Ammon's horn (tissue), 1 donor: ENCODE measurements at regions not wholly inside any gene's neighbourhood (a gene's known extent, or its start where the extent isn't known, plus 50 kb on each side); places are given as distances from the start of the nearest gene placed in this dataset.
A peak's percentile ranks its signal among the peaks of the same experiment; 100 is the strongest.

Source experiments
- DNase-seq: peaks from one replicate; pipeline ENCODE4 v3.0.0-alpha.2; 2016; ENCODE audit warnings: low spot score

DNA sequence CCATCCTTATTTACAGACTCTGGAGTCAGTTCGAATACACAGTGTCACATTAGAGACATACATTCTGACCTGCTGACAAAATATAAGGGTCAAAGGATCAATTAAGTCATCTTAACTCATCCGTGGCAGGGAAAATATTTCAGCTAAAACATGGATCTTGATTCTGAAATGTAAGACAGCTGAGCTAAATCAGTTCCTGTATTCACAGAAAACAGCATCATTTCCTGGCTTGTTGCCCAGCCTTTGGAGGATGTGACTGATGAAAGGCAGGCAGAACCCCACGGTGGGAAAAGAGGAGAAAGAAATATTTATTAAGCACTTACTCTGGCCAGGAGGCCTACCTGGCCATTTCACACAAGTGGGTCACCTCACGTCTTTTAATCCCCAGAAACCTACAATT lies 101.9 kb downstream of the GAS2L3 start:
- peak; percentile 55 for DNase-seq

DNA sequence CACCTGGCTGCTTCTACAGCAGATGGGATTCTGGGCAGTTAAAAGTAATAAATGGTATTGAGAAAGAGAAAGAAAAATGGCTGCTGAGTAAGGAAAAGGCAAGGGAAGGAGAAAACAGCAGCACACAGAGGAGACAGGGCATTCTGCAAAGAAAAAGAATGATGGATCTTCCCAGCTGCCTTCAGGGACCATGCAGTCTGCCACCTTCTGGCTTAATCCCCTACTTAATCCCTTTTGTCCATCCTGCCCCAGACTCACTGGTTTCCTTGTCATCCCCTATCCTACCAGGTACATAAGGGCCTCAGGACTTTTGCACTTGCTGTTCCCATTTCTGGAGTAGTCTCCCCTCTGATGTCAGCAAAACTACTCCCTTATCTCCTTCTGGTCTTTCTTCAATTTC lies 107.6 kb downstream of the GAS2L3 start:
- DNase-seq = no peak

DNA sequence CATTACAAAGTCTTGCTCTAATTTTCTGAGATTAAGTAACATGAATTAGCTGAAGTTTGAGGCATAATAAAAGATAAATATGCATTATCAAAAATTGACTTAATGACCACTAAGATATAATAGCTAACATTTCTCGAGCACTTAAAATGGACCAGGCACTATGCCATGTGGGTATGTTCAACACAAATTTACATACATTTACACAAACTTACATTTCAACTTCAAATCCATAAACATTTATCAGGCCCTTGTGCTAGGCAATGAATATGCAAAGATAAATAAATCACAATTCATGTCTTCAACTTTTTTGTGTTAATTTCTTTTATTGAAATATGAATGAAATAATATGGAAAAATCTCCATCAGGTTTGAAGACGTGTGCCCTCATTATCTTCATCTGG lies 108.7 kb downstream of the GAS2L3 start:
- DNase-seq = no peak

DNA sequence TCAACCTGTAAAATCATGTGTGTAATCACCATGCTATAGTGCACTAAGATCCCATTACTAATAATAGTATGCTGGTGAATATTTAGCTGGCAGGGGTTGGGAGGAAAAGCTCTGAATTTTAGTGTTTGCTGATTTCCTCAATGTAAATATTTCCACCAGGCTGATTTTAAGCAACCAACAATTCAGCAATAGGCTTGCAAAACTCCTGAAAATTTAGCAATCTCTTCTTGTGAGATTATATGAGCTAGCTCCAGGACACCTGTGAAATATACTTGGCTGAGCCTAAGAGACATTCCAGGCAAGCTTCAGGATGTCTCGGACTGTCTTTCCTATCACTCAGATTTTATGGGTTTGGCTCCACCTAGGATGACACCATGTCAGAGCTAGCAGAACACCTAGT lies 106.9 kb upstream of the ANO4 start:
- DNase-seq = no peak

DNA sequence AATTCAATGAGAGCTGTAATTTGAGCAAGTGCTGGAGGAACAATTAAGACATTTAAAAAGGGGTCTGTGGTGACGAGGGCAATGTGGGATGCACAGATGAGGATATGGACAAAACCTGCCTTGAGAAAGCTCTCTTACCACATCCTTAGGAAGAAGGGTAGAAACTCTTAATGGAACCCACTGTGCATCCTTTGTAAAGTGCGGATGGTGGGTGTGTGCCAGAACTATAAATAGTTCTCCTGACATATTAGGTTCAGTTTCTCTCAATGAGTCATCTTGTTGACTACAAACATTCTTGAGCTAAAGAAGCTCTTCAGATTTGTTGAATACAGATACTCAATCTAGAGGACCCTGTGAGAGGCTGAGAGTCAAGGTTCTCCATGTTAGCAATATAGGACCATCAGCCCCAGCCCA lies 106.1 kb upstream of the ANO4 start:
- no peak for DNase-seq

DNA sequence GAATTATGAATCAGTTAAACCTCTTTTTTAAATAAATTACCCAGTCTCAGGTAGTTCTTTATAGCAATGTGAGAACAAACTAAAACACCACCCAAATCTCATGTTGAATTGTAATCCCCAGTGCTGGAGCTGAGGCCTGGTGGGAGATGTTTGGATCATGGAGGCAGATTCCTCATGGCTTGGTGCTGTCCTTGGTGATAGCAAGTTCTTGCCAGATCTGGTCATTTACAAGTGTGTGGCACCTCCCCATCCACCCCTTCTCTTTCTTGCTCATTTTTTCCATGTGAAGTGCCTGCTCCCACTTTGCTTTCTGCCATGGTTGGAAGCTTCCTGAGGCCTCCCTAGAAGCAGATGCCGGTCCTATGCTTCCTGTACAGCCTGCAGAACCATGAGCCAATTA lies 102.1 kb upstream of the ANO4 start:
- DNase-seq = no peak

DNA sequence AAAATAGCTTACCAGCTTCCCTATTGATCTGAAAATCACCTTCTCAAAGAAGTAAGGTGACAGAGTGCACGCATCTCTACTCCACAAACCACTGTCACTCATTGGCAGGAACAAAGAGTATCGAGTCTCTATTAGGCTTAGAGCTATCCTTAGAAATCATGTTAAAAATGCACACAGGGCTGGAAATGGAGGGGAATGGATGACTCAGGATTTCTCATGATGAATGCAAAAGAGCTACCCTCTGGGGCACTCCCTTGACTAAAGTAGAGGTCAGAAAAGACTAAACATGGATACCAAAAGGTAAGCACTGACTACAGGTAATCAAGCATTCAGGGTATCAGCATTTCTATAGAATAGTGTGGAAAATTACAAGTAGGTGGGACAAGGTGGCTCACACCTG lies 96.1 kb upstream of the ANO4 start:
- DNase-seq = no peak

DNA sequence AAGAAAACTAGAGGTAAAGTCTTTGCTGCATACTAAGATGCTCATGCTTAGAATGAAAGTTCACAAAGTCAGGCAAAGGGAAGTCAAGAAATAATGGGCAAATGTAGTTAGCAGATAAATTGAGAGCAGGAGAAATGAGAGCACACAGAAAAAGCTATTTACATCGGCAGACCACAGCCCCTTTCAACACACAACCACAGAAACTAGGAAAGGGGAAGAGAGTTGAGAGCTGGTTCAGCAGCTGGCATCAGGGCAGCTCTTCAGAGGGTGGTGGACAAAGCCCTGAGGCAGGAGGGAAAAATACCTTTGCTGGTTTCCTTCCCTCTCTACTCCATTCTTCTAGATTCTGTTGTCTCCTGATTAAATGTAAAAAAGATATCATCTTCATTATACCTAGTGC lies 95.4 kb upstream of the ANO4 start:
- peak; percentile 53 for DNase-seq

DNA sequence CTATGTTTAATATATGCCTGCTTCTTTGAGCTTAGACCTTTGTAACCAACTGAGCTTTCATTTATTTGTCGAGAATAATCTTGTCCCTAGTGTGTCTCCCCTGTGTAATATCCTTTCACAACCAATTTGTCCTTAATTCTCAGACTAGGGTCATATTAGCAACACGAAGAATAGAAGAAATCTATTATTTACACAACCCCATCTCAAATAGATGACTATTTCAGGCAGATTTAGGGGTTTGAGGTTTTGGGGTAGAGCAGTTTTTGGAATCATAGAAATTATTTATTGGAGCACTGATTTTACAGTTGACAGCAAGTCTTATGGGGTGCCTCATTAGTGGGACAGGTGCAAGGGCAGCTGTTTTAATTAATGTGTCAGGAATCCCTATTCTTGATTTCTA lies 91.2 kb upstream of the ANO4 start:
- DNase-seq = no peak

DNA sequence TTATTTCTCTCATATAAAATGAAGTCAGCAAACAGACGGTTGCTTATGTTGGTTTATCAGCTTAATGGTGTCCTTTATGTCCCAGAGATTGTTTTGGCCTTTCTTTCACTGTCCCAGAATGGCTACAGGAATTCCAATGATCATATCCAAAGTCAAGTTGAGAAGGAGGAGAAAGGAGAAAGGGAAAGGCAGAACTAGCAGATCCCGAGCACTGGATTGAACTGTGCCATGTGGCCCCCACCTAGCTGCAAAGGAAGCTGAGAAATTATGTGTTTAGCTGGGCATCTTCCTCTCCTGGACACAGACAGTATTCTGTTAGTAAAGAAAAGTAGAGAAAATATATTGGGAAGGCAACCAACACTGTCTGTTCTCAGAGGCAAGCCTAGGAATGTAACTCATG lies 90.7 kb upstream of the ANO4 start:
- DNase-seq = no peak

DNA sequence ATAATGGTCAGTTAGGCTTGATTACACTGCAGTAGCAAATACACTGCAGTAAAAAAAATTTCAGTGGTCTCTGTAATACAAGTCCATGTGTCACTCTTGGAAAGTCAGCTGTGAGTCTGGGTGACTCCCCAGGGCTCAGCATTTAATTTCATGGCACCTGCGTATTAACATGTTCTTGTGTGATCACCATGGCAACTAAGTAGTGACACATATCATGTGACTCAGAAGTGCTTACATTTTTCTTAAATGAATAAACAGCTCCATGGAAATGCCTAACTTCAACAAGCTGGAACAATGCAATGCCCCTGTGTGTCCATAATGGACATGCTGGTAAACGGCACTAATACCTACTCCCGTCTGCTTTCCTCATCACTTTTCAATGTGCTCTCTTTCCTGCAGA lies 88.5 kb upstream of the ANO4 start:
- no peak for DNase-seq

DNA sequence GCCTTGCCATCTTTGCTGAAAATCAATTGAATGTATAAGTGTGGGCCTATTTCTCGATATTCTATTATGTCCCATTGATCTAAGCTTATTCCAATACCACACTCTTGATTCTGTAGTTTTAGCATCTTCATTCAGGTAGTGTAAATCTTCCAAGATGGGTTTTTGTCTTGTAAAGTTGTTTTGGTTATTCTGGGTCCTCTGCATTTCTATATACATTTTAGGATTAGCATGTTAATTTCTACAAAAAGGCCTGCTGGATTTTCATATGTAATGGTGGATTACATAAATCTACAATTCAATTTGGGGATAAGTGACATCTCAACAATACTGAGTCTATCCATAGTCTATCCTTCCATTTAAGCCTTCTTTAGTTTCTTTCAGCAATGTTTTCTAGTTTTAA lies 86.0 kb upstream of the ANO4 start:
- no peak for DNase-seq

DNA sequence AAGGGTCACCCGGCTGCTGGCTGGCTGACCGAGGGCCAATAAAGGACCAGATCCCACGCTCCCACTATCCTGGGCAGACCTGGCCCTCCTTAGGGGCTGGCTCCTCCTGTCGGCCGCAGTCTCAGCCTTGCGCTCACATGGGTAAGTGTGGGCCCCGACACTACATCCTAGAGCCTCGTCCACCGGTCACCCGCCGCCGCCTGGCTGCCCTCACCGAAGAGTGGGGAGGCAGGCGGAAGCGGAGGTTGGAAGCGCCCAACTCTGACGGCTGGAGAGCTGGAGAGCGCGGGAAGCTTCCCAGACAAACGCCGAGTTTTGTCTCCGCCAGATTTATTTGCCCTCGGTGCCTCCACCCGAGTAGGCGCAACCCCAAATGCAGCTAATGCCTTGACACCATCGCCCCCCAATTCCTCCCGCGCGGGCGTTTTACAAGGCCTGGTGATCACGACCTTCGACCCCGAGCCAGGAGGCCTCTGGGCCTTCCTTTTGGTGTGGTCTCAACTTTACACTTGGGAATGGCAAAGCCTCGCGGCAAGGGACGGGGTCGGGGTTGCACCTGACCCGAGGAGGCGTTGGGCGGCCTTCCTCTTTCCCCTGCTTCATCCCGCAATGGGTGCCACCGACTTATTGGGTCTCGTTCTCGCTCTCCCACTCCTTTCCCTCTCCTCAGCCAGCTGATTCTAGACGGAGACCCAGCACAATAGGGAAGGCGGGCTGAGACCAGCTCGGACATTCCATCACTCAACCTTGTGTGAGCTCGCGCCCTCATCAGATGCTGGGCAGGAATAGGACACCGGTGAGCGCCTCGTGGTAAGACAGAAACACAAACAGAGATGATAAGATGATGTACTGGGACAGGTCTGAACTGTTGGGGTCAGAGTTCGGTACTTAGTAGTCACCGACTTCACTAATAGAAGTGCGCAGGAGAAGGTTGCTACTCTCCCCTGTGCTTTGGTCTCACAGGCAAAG lies 78.3 kb upstream of the ANO4 start:
- no peak for DNase-seq

DNA sequence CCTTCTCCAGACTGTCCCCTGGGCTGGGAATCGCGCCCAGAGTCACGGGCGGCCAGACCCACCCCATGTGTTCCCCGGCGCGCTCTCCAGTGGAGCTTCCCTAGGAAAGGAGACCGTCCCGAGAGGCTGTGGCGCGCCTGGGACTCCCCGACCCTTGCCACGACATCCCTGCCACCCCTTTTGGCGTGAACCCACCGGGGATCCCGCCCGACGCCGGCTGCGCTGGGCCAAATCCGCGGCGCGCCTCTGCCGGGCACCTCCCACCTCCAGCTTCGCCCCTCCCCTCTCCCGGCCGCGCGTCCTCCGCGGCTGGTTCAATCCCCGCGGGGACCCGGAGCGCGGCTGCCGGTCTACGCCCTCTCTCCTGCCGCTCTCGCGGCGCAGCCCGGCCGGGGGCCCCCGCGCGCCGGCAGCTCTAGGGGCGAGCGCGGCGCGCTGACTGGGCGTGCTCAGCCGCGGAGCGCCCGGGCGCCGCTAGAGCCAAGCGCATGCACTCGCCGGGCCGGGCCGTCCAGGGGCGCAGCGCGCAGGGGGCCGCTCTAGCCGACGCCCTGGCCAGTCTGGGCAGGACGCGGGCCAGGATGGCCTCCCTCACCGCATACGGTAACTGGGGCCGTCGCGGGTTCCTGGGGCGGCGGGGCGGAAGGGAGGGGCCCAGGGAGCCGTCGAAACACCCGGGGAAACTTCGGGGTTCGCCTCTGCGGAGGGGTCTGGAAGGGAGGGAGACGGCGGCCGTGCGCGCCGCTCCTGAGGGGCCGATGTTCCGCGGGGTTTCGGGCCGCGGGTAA lies 77.4 kb upstream of the ANO4 start:
- DNase-seq = no peak

DNA sequence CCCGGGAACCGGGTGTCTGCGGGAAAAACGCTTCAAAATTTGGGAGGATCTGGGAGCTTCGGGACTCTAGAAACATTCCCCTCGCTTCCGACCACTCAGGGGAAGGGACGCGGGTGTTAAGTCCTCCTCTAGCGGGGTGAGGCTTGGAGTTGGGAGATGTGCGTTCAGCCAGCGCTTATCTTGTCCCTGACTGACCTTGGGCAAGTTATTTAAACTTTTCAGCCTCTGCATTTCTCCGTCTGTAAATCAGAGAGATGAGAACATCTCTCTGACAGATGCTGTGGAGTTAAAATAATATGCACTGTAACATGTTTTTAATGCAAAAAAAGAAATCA lies 76.9 kb upstream of the ANO4 start:
- no peak for DNase-seq

DNA sequence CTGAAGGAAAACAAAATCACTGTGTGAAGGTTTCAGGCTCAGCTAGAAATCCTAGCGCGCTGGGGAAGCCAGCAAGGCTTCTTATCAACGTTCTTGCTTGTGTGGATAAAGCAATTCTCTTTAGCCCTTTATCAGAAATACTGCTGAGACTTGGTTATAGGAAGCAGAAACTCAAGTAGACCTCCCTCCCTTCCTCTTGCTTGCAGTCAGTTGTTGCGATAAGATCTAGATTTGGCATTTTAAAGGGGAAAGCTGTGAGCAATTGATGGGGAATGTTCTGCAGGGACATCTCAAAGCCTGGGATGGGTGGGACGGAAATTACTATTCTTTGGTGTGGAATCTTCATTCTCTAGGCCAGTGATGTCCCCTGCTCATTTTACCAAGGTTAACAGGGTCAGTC lies 76.4 kb upstream of the ANO4 start:
- no peak for DNase-seq

DNA sequence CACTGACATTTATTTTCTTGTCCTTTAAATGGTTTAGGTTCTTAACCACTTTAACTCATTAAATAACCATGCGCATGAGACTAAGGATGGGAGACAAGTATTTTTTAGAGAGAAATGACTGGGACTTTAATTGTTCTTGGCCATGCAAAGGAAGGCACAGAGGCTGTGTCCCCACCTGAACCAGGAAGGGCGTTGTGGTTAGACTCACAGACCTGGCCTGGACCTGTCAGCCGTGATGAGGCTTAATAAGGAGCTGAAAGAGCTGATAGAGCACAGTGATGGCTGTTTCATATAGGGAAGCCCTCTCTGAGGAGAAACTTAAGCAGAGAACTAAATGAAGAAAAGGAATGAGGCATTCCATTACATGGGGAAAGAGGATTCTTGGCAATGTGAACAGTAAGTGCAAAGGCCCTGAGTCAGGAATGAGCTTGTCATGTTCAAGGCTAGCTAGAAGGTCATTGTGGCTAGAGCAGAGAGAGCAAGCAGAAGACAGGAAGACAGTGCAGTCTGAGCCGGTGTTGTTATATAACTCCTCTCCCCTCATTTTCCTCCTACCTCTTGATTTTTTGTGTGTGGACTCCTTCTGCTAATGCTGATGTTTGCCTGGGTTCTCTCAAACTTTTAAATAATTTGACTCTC lies 74.4 kb upstream of the ANO4 start:
- no peak for DNase-seq

DNA sequence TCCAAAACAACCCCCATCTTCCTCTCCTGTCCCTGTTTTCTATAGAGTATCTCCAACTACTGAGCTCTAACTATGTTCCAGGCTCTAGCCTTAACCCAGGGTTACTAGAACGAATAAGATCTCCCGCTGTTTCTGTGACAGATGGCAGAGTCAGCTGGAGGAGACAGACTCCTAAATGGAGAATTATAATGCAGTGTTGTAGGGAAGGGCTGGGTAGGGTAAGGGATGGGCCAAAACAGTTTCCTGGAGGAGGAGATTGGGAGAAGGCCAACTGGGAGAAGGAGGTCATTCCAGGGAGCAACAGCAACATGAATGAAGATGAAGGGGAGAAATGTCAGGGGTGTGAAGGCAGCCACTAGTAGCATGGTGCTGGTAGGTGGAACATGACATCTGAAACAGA lies 73.4 kb upstream of the ANO4 start:
- DNase-seq = no peak

DNA sequence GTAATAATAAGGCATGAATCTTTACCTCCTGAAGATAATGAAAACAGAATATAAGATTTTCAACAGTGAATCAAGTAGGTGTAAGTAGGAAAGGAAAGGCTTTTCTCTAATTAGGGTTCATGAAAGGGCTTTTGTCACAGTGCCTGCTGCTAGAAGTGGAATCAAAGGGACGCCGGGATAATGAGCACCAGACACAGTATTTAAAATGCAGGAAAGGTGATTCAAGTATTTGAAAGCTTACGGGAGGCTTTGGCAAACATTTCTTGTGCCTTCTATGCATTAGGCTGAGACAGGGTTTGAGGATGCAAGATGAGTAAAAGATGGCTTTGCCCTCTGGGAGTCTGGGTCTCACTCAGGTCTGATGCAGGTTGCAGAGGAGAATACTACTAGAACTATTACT lies 70.5 kb upstream of the ANO4 start:
- no peak for DNase-seq

DNA sequence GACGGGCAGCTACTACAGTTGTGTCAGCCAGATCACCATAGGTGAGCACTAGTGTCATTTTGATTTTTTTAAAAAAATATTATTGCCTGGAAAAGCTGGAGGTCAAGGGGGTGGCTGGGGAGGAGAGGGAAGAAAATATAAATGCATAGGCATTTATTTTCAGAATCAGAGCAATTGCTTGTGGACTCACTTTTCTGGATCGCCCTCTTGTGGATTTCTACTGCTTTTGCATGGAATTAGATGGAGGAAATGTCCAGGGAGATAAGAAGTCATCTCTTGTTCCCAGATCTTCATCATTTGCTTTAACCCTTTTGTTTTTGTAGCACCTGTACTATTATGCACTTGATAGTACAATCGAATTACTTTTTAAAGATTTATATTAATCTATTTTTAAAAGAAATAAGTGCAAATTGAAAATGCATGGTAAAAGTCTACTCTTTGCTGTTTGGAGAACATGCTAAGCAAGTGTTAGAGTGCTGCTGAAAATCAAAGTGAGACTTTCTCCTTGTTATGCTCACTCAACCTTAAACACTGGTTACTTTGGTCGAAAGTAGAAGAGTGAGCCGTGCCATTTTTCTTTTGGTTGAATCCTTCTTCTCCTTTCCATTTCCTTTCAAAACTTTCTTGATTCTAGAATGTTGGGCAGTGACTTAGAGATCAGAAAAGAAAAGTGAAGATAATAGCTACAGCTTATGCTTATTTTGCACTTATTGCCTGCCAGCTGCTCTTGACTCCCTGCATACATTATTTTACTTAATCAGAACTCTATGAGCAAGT lies 60.6 kb upstream of the ANO4 start:
- peak; percentile 61 for DNase-seq

DNA sequence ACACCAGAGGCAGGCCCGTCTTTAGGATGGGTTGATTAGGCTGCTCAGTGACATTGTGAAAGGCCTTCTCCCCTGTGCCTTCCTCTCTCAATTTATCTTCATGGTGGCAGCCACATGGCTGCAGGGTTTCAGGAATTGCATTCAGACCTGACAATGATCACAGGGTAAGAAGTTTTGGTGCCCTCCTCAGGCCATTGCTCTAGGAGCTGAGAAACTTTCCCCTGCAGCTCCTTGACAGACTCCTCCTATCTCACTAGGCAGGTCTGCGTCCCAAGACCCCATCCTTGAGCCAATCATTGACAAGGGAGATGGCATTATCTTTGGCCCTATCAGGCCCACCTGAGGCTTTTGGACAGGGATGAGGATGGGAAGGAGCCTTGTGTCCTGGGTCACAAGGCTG lies 57.4 kb upstream of the ANO4 start:
- no peak for DNase-seq

DNA sequence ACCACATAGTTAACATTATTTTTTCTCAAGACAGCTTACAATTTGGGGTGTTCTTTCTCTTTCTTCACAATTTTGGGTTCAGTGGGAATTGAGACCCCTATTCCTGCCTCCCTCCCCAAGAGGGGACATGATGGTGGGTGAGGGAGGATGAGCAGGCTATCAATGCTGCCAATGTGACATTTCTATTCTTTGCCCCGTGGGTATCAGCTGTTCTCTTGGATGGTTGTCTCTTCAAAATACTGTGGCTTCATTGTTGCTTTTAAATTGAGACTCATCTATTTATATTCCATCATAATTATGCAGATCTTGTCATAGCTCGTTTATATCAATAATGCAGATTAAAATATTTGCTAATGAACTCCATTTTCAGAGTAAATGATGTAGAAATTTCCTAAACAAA lies 56.5 kb upstream of the ANO4 start:
- no peak for DNase-seq
